WERI-Rb-1 (cell line): ENCODE measurements at regions not wholly inside any gene's neighbourhood (a gene's known extent, or its start where the extent isn't known, plus 50 kb on each side); places are given as distances from the start of the nearest gene placed in this dataset.

Source experiments
- DNase-seq: peaks from one replicate; pipeline ENCODE4 v3.0.0-alpha.2; 2020
- H3K27ac ChIP-seq: fragments of 250-450 bp; sonication (Bioruptor Pico); 2 replicates; pipeline ENCODE4 v1.5.1; 2020; ENCODE audit warnings: mild to moderate bottlenecking, moderate library complexity
- H3K27me3 ChIP-seq: fragments of 250-450 bp; sonication (Bioruptor Pico); 2 replicates; pipeline ENCODE4 v1.5.1; 2021; ENCODE audit warnings: mild to moderate bottlenecking, low read depth, moderate library complexity; ENCODE audit not compliant: insufficient read depth, severe bottlenecking
- H3K36me3 ChIP-seq: fragments of 250-450 bp; sonication (Bioruptor Pico); 2 replicates; pipeline ENCODE4 v1.5.1; 2020; ENCODE audit warnings: mild to moderate bottlenecking, moderate library complexity
- H3K4me3 ChIP-seq: 2 replicates; pipeline ENCODE4 v1.5.1; 2011; ENCODE audit warnings: low read depth, mild to moderate bottlenecking, control low read depth, low read length
- H3K9me3 ChIP-seq: fragments of 250-450 bp; sonication (Bioruptor Pico); 2 replicates; pipeline ENCODE4 v1.5.1; 2021; ENCODE audit warnings: mild to moderate bottlenecking, moderate library complexity; ENCODE audit not compliant: severe bottlenecking
- TF ChIP-seq, protein P1 (sequence below): IDR thresholded peaks from 2 replicates; pipeline ENCODE4 v1.5.1; 2011; ENCODE audit warnings: low read depth, mild to moderate bottlenecking, control low read depth, inconsistent platforms, low read length

GRCh38 chr3:4897765-4898453 lies 81.3 kb upstream of the BHLHE40 start:
- Histone ChIP-seq H3K27ac (no peak overlapping the region), H3K27me3 (no peaks in the 10 kb centered on the region), H3K36me3 (no peaks in the 10 kb centered on the region)

DNA sequence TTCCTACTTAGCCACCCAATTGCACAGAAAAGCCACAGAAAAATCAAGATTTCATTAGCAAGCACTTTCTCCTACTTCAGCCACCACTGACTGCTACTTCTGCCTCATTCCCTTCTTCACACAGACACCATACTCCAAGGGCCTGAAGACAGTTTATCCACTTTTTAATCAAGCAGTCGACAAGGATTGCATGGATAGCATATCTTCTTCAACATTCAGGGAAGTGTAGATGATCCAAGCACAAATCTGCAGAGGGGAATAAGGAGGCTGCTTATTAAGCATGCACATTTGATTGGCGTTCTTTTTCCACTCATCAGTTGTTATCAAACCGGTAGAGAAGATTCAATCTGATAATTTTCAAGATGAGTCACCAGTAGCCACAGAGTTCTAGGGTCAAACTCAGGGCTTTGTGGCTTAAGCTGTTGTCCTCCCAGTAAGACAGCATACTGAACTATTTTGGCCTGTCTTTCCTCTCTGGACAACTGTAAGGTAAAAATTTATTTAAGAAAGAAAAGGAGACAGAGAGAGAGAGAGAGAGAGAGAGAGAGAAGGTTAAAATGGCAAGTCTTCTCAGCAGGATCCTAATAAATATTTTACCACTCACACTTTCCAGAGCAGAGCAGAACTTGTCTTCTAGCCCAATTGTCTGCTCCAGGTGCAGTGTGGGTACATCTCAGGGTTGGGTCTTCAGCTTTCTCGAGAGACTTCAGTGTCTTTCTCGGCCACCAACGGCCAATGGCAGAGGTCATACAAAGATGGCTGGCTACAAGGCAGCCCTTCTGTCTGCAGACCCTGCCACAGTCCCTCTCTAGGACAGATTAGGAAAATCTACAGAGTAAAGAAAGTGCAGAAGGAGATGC lies 80.6 kb upstream of the BHLHE40 start:
- Histone ChIP-seq H3K36me3 (no peaks in the 10 kb centered on the region), H3K27ac (no peak overlapping the region), H3K9me3 (no peaks in the 10 kb centered on the region), H3K4me3 (no peak overlapping the region), H3K27me3 (no peaks in the 10 kb centered on the region)
- no peak for DNase-seq
- TF ChIP-seq, protein P1, sequence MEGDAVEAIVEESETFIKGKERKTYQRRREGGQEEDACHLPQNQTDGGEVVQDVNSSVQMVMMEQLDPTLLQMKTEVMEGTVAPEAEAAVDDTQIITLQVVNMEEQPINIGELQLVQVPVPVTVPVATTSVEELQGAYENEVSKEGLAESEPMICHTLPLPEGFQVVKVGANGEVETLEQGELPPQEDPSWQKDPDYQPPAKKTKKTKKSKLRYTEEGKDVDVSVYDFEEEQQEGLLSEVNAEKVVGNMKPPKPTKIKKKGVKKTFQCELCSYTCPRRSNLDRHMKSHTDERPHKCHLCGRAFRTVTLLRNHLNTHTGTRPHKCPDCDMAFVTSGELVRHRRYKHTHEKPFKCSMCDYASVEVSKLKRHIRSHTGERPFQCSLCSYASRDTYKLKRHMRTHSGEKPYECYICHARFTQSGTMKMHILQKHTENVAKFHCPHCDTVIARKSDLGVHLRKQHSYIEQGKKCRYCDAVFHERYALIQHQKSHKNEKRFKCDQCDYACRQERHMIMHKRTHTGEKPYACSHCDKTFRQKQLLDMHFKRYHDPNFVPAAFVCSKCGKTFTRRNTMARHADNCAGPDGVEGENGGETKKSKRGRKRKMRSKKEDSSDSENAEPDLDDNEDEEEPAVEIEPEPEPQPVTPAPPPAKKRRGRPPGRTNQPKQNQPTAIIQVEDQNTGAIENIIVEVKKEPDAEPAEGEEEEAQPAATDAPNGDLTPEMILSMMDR: no peak

More at GRCh38 chr3:4897765-4898453, 81.3 kb upstream of the BHLHE40 start:
- no peak for DNase-seq
- H3K4me3 ChIP-seq: no peak overlapping the region
- TF ChIP-seq, protein P1: no peak
- no peaks in the 10 kb centered on the region for H3K9me3 ChIP-seq

DNA sequence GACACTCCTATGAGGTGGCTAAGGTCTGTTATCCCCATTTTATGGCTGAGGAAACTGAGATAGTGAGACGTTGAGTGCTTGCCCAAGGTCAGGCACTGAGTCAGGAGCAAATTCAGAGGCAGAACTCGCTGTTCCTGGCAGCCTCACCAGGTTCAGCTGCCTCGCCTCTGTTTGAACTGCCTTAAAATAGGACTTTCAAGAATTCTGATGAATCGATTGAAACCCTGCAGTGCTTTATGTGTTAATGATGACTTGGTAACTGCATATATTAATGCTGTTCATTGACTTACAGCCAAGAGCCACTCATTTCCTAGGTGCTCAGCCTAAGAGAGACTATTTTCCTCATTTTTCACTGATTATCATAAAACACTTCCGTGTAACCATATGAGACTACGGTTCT lies 79.5 kb upstream of the BHLHE40 start:
- no peak for DNase-seq
- Histone ChIP-seq H3K27me3 (no peaks in the 10 kb centered on the region), H3K27ac (no peak overlapping the region), H3K9me3 (no peaks in the 10 kb centered on the region), H3K4me3 (no peak overlapping the region), H3K36me3 (no peaks in the 10 kb centered on the region)
- TF ChIP-seq, protein P1: no peak

- Histone ChIP-seq H3K9me3 (no peaks in the 10 kb centered on the region), H3K27me3 (no peaks in the 10 kb centered on the region), H3K4me3 (no peak overlapping the region), H3K36me3 (no peaks in the 10 kb centered on the region), H3K27ac (no peak overlapping the region)
- TF ChIP-seq, protein P1: no peak
- DNase-seq: no peak
Observed at GRCh38 chr3:4900298-4900697, 78.9 kb upstream of the BHLHE40 start.

- H3K27me3 ChIP-seq: no peaks in the 10 kb centered on the region
- DNase-seq: no peak
- no peaks in the 10 kb centered on the region for H3K9me3 ChIP-seq
- no peak overlapping the region for H3K4me3 ChIP-seq
- no peaks in the 10 kb centered on the region for H3K36me3 ChIP-seq
- TF ChIP-seq, protein P1: no peak
- H3K27ac ChIP-seq: no peak overlapping the region
Observed at GRCh38 chr3:4904811-4905695, 74.2 kb upstream of the BHLHE40 start.
